HUES64 (cell line): ENCODE measurements at regions not wholly inside any gene's neighbourhood (a gene's known extent, or its start where the extent isn't known, plus 50 kb on each side); places are given as distances from the start of the nearest gene placed in this dataset.

Experiments
- H3K27ac ChIP-seq: 2 replicates; pipeline ENCODE4 v1.7.0; 2013; ENCODE audit warnings: low read depth, low read length, inconsistent platforms
- H3K27me3 ChIP-seq: 2 replicates; pipeline ENCODE4 v1.6.1; 2013; ENCODE audit warnings: mild to moderate bottlenecking, low read length; ENCODE audit not compliant: insufficient read depth
- H3K36me3 ChIP-seq: 2 replicates; pipeline ENCODE4 v1.6.1; 2013; ENCODE audit warnings: mild to moderate bottlenecking, low read length; ENCODE audit not compliant: insufficient read depth
- H3K4me1 ChIP-seq: 2 replicates; pipeline ENCODE4 v1.6.1; 2013; ENCODE audit warnings: mild to moderate bottlenecking, low read length, moderate library complexity; ENCODE audit not compliant: insufficient read depth
- H3K4me3 ChIP-seq: 2 replicates; pipeline ENCODE4 v1.5.1; 2013; ENCODE audit warnings: mild to moderate bottlenecking, low read length, moderate library complexity
- H3K9ac ChIP-seq: 2 replicates; pipeline ENCODE4 v1.6.1; 2013; ENCODE audit warnings: mild to moderate bottlenecking, low read depth, low read length
- H3K9me3 ChIP-seq: 2 replicates; pipeline ENCODE4 v1.6.1; 2013; ENCODE audit warnings: low read depth, low read length; ENCODE audit not compliant: insufficient read depth
- WGBS: fragments of 150-250, 120-280 bp; methylation state at CpG from one replicate; pipeline ENCODE4 v1.1.7; 2013; ENCODE audit warnings: missing lambda C conversion rate; 5-methylcytosine and 5-hydroxymethylcytosine counted together

DNA sequence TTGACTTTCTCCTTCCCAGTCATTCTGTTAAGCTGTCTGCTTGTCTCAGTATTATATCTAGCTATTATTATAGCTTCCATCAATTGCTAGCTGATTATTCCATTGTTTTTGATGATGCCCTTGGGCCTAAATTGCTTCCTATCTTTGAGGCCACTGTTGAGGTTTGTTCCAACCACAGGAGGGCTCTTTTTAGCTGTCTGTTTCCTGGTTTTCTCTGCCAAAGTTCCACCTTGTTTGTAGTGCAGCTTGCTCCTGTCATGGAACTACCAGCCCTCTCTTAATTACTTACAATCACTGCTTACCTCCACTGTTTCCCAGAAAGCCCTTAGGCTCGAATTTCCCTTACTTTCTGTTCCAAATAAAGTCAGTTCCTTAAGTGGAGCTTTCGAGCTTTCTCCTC lies 118.7 kb upstream of the SEC61G start:
- Histone ChIP-seq H3K4me1 (peaks cover 7% of the 10 kb centered on the region), H3K27me3 (no peaks in the 10 kb centered on the region), H3K27ac (no peak overlapping the region), H3K9ac (no peak overlapping the region), H3K4me3 (no peak overlapping the region), H3K36me3 (no peaks in the 10 kb centered on the region), H3K9me3 (no peaks in the 10 kb centered on the region)
- WGBS: 84% methylated on average over 2 of the region's 2 CpGs

DNA sequence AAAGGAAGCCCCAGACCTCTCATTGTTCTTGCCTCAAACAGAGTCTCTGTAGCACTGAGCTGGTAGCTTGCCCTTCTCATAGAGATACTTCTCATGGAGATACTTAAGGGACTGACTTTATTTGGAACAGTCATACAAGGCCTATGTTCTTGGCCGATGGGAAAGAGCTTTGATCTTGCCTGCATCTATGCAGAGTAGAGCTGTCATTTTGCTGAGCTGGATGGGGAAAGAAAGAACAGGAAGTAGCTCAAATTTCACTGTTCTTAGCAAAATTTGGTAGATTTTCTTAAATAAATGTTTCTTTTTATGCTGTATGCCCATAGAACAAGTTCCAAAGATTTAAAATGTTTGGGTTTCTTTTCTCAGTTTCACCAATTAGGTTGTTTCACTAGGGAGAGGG lies 119.3 kb upstream of the SEC61G start:
- no peak overlapping the region for H3K9ac ChIP-seq
- 94% methylated on average over 1 of the region's 1 CpG for WGBS
- H3K9me3 ChIP-seq: no peaks in the 10 kb centered on the region
- peaks cover 7% of the 10 kb centered on the region for H3K4me1 ChIP-seq
- H3K27me3 ChIP-seq: no peaks in the 10 kb centered on the region
- H3K4me3 ChIP-seq: no peak overlapping the region
- H3K27ac ChIP-seq: no peak overlapping the region
- no peaks in the 10 kb centered on the region for H3K36me3 ChIP-seq

DNA sequence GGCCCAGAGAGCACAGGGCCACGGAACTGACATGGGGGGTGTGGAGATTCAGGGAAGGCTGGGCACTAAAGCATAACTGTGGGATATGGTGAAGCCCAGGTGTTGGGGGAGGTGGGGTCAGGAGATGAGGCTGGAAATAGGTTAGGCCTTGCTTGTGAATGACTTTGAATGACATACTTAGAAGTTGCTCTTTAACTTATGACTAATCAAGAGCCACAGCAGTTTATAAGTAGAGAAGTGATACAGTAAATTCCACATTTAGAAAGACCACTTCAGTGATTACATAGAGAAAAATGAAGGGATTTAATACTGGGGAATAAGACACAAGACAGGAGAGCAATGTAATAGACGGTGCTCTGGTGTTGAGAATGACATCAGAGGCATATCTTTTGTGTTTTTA lies 120.8 kb upstream of the SEC61G start:
- Histone ChIP-seq H3K36me3 (no peaks in the 10 kb centered on the region), H3K9ac (no peak overlapping the region), H3K27ac (no peak overlapping the region), H3K27me3 (no peaks in the 10 kb centered on the region), H3K9me3 (no peaks in the 10 kb centered on the region), H3K4me1 (peaks cover 7% of the 10 kb centered on the region), H3K4me3 (no peak overlapping the region)
- 96% methylated on average over 2 of the region's 2 CpGs for WGBS

DNA sequence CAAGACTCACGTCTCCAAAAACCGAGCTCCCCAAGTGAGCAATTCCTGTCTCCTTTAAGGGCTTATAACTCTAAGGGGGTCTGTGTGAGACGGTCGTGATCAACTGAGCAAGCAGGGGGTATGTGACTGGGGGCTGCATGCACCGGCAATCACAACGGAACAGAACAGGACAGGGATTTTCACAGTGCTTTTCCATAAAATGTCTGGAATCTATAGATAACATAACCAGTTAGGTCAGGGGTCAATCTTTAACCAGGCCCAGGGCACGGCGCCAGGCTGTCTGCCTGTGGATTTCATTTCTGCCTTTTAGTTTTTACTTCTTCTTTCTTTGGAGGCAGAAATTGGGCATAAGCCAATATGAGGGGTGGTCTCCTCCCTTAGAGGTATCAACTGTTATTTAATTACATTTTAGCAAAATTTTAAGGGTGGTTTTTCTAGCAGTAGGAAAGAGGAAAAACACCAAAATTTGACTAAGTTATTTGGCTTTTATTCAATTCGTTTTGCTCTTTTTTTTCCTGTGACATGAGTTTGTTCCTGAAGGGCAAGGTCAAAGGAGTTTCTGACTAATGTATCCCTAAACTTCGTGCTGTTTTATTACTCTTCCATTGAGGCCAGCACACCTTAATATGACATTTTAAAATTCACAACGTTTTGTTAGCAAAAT lies 121.4 kb upstream of the SEC61G start:
- 87% methylated on average over 9 of the region's 11 CpGs for WGBS
- H3K27me3 ChIP-seq: no peaks in the 10 kb centered on the region
- no peaks in the 10 kb centered on the region for H3K36me3 ChIP-seq

DNA sequence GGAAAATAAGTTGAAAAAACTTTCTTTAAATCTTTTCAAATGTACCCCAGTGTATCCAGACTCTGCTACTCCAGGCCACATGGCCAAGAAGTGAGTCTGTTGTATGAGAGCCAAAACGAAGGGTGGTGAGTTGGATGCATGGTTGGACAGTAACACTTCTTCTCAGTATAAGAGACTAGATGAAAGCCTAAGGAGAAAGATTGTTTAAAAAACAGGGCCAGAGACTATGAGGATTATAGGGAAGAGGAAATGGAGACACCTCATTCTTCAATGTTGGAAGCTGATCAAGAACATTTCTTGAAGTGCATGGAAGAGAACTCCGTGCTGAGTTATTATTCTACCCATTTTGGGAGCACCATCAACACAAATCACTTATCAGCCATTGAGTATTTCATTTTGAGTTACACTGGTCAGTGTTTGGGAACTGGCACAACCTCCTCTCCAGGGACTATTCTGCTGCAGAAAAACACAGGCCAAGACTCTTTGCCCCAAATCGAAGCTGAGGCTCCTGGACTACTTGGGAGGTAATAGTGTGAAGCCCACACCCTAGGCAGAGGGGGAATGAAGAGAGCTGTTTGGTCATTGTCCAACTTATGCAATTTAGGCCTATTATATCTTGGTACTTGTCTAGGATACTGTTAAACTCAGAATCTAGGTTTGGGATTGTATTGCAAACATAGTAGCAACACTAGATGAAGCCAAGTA lies 123.0 kb upstream of the SEC61G start:
- Histone ChIP-seq H3K4me3 (no peak overlapping the region), H3K9ac (no peak overlapping the region), H3K4me1 (peaks cover 7% of the 10 kb centered on the region), H3K27me3 (no peaks in the 10 kb centered on the region), H3K36me3 (no peaks in the 10 kb centered on the region), H3K27ac (no peak overlapping the region), H3K9me3 (no peaks in the 10 kb centered on the region)
- WGBS: 88% methylated on average over 3 of the region's 3 CpGs

More for the DNA sequence above, 121.4 kb upstream of the SEC61G start:
- no peak overlapping the region for H3K27ac ChIP-seq
- H3K9me3 ChIP-seq: no peaks in the 10 kb centered on the region
- H3K4me1 ChIP-seq: peaks cover 7% of the 10 kb centered on the region
- no peak overlapping the region for H3K4me3 ChIP-seq
- H3K9ac ChIP-seq: no peak overlapping the region

DNA sequence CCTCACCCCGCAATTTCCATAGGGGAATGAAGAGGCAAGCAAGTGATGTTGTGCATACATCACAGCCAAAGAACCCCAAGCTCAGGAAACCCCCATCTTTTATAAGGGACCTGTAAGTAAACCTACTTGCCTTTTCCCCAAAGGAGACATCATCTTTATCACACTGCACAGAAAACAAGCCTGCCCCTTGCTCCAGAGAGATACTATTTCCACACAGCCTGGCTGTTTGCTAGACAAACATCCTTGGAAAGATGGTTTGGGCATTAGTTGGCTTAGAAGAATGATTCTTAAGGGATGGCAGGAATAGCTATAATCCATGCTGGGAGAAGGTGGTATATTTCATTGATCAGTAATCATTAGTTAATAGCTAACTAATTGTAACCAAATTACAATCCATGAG lies 123.7 kb upstream of the SEC61G start:
- Histone ChIP-seq H3K36me3 (no peaks in the 10 kb centered on the region), H3K27me3 (peaks cover 4% of the 10 kb centered on the region), H3K4me3 (no peak overlapping the region), H3K9me3 (no peaks in the 10 kb centered on the region), H3K27ac (no peak overlapping the region), H3K4me1 (peaks cover 7% of the 10 kb centered on the region), H3K9ac (no peak overlapping the region)
- WGBS: 71% methylated on average over 1 of the region's 1 CpG

DNA sequence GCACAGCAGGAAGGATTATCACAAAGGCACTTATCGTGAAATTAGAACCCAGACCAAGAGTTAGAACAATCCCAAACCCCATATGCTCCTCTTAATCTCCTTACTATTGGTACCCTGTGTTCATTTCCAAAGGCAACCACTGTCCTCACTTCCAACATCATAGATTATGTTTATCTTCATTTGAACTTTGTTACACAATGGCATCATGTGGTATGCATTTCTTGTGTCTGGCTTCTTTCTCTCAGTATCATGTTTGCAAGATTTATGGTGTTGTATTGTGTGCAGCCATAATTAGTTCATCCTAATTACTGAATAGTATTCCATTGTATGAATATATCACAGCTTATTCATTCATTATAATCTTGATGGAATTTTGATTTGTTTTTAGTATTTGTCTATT lies 124.6 kb upstream of the SEC61G start:
- 100% methylated on average over 1 of the region's 1 CpG for WGBS
- H3K9ac ChIP-seq: no peak overlapping the region
- peaks cover 11% of the 10 kb centered on the region for H3K4me1 ChIP-seq
- H3K27ac ChIP-seq: no peak overlapping the region
- no peak overlapping the region for H3K4me3 ChIP-seq
- no peaks in the 10 kb centered on the region for H3K9me3 ChIP-seq
- peaks cover 12% of the 10 kb centered on the region for H3K27me3 ChIP-seq
- H3K36me3 ChIP-seq: no peaks in the 10 kb centered on the region

DNA sequence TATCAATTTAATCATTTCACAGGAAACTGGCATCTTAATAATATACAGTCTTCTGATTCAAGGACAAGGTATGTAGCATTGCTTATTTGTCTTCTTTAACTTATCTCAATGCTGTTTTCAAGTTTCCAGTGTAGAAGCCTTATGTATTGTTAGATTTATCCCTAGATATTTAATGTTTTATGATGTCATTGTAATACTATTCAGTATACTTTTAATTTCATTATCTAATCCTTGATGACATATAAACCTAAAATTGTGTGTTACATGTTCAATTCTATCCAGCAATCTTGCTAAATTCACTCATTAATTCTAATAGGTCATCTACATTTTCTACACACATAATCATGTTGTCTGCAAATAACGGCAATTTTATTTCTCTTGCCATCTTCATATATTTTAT lies 126.3 kb upstream of the SEC61G start:
- WGBS: 93% methylated on average over 1 of the region's 1 CpG
- peaks cover 11% of the 10 kb centered on the region for H3K4me1 ChIP-seq
- no peaks in the 10 kb centered on the region for H3K9me3 ChIP-seq
- no peaks in the 10 kb centered on the region for H3K36me3 ChIP-seq
- peaks cover 20% of the 10 kb centered on the region for H3K27me3 ChIP-seq
- no peak overlapping the region for H3K9ac ChIP-seq
- H3K27ac ChIP-seq: no peak overlapping the region
- no peak overlapping the region for H3K4me3 ChIP-seq

DNA sequence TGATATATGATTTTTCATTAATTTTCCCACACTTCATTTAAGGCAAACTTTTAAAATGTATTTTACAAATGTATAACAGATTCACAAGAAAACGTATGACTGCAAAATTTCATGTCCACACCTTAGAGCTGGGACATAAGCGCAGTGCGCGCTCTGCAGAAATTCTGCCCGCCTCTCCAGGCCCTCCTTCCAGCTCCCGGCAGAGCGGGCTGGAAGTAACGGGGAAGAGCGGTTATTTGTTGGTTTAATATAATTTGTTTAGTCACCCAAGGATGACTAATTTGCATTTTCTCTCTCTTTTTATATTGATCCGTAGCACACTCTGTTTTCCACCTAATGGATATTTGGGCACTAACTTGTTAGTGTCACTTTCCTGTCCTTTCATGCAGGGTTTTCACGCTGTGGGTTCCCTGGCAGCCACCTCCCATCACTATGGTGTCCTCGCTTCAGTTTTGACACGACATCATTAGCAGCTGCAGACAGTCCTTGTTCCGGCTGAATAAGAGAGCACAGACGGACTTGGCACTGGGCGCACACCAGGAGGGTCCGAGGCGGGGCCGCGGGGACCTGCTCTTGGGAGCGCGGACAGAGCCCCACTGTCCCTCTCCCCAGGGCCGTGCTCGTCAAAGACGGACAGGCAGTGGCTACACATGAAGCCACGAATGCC lies 129.2 kb upstream of the SEC61G start:
- peak overlapping the region; percentile 51 for H3K9ac ChIP-seq
- no peaks in the 10 kb centered on the region for H3K36me3 ChIP-seq
- peaks cover 20% of the 10 kb centered on the region for H3K27me3 ChIP-seq
- H3K9me3 ChIP-seq: no peaks in the 10 kb centered on the region
- peak overlapping the region; percentile 66 for H3K4me3 ChIP-seq
- 0 out of 2 replicates have a peak, but pooled peaks cover 3% of the 10 kb centered on the region for H3K4me1 ChIP-seq
- no peak overlapping the region for H3K27ac ChIP-seq
- 18% methylated on average over 23 of the region's 26 CpGs for WGBS

DNA sequence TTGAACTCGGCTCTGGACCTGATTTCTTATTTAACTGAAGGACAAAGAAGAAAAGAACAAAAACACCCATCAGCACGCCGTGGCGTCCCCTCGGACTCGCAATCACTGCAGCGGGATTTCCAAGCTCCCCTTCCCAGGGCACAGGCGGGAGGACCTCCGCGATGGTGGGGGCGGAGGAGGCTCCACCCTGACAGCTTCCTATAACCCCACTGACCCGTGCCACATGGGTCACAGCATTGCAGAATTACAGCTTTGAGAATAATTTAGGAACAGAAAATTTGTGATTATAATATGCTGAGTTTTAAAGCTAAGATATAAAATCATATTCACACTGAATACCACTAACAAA lies 129.7 kb upstream of the SEC61G start:
- WGBS: 7% methylated on average over 11 of the region's 12 CpGs
- no peaks in the 10 kb centered on the region for H3K9me3 ChIP-seq
- 0 out of 2 replicates have a peak, but pooled peaks cover 3% of the 10 kb centered on the region for H3K4me1 ChIP-seq
- peak overlapping the region; percentile 66 for H3K4me3 ChIP-seq
- H3K36me3 ChIP-seq: no peaks in the 10 kb centered on the region
- H3K27me3 ChIP-seq: peaks cover 20% of the 10 kb centered on the region
- H3K9ac ChIP-seq: peak overlapping the region; percentile 51
- H3K27ac ChIP-seq: no peak overlapping the region

DNA sequence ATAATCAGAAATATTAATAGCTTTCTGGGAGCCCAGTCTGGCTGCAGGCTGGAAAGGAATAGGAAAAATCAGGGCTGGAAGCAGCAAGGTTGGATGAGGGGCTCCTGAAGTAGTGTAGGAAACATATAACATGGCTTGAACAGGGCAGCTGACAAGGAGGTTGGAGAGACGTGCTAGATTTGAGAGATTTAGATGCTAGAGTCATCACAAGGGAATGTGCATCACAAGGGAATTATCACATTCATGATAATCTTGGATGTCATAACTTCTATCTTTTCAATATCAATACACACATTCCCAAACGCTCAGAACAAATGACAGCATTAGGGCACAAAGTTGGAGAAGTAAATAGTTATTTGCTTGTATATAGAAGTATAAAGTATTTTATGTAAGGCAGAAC lies 120.9 kb upstream of the EGFR start:
- H3K9ac ChIP-seq: no peak overlapping the region
- H3K36me3 ChIP-seq: no peaks in the 10 kb centered on the region
- H3K27ac ChIP-seq: no peak overlapping the region
- H3K27me3 ChIP-seq: no peaks in the 10 kb centered on the region
- H3K4me3 ChIP-seq: no peak overlapping the region
- 90% methylated on average over 2 of the region's 2 CpGs for WGBS
- no peaks in the 10 kb centered on the region for H3K4me1 ChIP-seq
- H3K9me3 ChIP-seq: no peaks in the 10 kb centered on the region
